Suppressor macrophage treated with lipopolysaccharide for 4 hours (primary cell): ENCODE measurements at regions not wholly inside any gene's neighbourhood (a gene's known extent, or its start where the extent isn't known, plus 50 kb on each side); places are given as distances from the start of the nearest gene placed in this dataset.
"Not testable (repeated sequence)": the region's sequence is repeated elsewhere in the genome, so short reads cannot be mapped to it uniquely, and the experiment has no call there.

Experiments used
- DNase-seq: peaks from one replicate; pipeline ENCODE4 v3.0.0-alpha.2; 2020

GRCh38 chr1:149279512-149279911, 176.2 kb upstream of the NBPF9 start:
- not testable (repeated sequence) for DNase-seq

- DNase-seq = not testable (repeated sequence)
Observed at GRCh38 chr1:149284773-149285172, 181.4 kb upstream of the NBPF9 start.

GRCh38 chr1:149285205-149285604, 181.9 kb upstream of the NBPF9 start:
- not testable (repeated sequence) for DNase-seq

- DNase-seq = not testable (repeated sequence)
Observed at GRCh38 chr1:149285638-149286037, 182.3 kb upstream of the NBPF9 start.

- DNase-seq = not testable (repeated sequence)
Observed at GRCh38 chr1:149288580-149288979, 185.2 kb upstream of the NBPF9 start.

GRCh38 chr1:149300478-149301218, 174.2 kb upstream of the NBPF19 start:
- DNase-seq = not testable (repeated sequence)

GRCh38 chr1:149301282-149301681, 173.6 kb upstream of the NBPF19 start:
- not testable (repeated sequence) for DNase-seq

GRCh38 chr1:149304796-149305195, 170.0 kb upstream of the NBPF19 start:
- not testable (repeated sequence) for DNase-seq

- DNase-seq = not testable (repeated sequence)
Observed at GRCh38 chr1:149307640-149308039, 167.2 kb upstream of the NBPF19 start.

GRCh38 chr1:149314921-149315320, 159.9 kb upstream of the NBPF19 start:
- not testable (repeated sequence) for DNase-seq

- DNase-seq = not testable (repeated sequence)
Observed at GRCh38 chr1:149320971-149321731, 153.7 kb upstream of the NBPF19 start.

GRCh38 chr1:149321732-149322016, 153.2 kb upstream of the NBPF19 start:
- not testable (repeated sequence) for DNase-seq

- not testable (repeated sequence) for DNase-seq
Observed at GRCh38 chr1:149330081-149330335, 144.8 kb upstream of the NBPF19 start.

GRCh38 chr1:149336082-149336481, 138.8 kb upstream of the NBPF19 start:
- DNase-seq = not testable (repeated sequence)

GRCh38 chr1:149338221-149338691, 136.6 kb upstream of the NBPF19 start:
- not testable (repeated sequence) for DNase-seq

GRCh38 chr1:149338698-149339097, 136.1 kb upstream of the NBPF19 start:
- not testable (repeated sequence) for DNase-seq

- not testable (repeated sequence) for DNase-seq
Observed at GRCh38 chr1:149349448-149349847, 125.4 kb upstream of the NBPF19 start.

GRCh38 chr1:149352205-149352604, 122.6 kb upstream of the NBPF19 start:
- not testable (repeated sequence) for DNase-seq

GRCh38 chr1:149354579-149354978, 120.3 kb upstream of the NBPF19 start:
- DNase-seq = not testable (repeated sequence)

GRCh38 chr1:149355748-149356147, 119.1 kb upstream of the NBPF19 start:
- DNase-seq = not testable (repeated sequence)

- not testable (repeated sequence) for DNase-seq
Observed at GRCh38 chr1:149356152-149356551, 118.7 kb upstream of the NBPF19 start.

GRCh38 chr1:149360351-149360750, 114.5 kb upstream of the NBPF19 start:
- DNase-seq = not testable (repeated sequence)

GRCh38 chr1:149361310-149361709, 113.5 kb upstream of the NBPF19 start:
- DNase-seq = not testable (repeated sequence)
